Limb (tissue), 2 donors: ENCODE measurements at regions not wholly inside any gene's neighbourhood (a gene's known extent, or its start where the extent isn't known, plus 50 kb on each side); places are given as distances from the start of the nearest gene placed in this dataset.
A peak's percentile ranks its signal among the peaks of the same experiment; 100 is the strongest.

Experiments used
- DNase-seq, 2 donors: peaks; one replicate each; pipeline ENCODE4 v3.0.0-alpha.2; 2016; ENCODE audit errors: extremely low spot score in 2 of 2

DNA sequence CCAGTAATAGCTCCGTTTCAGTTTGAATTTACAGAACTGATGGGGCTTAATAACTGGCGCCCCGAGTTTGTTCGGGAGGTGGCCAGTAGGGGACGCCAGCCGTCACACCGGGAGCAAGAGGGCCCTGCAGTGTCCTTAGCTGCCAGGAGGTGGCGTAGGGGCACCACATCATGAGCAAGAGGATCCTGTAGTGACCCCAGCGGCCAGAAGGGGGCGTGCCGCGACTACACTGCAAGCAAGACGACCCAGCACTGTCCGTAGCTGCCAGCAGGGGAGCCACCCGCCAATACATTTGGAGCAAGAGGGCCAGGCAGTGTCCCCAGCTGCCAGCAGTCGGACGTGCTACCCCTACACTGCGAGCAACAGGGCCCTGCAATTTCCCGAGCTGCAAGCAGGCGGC lies 663.7 kb upstream of the B3GAT1 start:
- peak in 1 of 2 donors; percentile 54 for DNase-seq

DNA sequence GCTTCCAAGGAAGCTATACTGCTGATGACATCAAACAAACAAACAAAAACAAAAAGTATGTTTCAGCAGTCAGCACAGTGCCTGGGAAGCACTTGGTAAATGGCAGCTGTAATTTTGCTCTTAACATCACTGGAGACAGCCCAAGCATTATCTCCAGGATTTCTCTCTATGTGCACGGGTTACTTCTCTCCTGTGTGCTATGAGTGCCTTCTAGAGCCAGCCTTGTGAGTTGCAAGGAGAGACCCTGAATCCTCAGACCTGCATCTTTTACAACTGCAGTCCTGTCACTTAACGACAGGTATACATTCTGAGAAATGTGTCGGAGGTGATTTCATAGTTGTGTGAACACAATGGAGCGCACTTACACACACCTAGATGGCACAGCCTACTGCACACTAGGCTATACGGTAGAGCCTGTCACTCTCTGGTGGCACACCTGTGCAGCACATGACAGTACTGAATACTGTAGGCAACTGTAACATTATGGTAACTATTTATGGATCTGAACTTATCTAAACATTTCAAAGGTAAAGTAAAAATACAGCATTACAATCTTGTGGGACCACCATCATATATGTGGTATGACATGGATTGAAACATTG lies 662.5 kb upstream of the B3GAT1 start:
- no peak for DNase-seq

DNA sequence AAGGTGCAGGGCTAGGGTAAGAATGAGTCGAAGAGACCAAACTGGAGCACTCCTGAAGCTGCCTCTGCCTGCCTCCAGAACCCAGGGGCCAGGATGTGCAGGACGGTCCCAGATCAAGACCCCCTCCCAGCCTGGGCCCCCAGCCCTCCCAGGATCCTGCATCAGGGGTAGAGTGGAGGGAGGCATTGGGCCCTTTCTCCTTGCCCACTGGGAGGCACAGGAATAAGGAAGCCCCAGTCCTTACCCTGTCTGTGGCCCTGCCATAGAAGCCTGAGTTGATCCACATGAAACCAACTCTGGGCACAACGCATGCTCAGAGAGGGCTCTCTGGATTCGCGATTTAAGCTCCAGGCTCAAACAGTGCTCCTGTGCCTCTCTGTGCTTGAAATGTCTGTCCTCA lies 661.8 kb upstream of the B3GAT1 start:
- DNase-seq: no peak

DNA sequence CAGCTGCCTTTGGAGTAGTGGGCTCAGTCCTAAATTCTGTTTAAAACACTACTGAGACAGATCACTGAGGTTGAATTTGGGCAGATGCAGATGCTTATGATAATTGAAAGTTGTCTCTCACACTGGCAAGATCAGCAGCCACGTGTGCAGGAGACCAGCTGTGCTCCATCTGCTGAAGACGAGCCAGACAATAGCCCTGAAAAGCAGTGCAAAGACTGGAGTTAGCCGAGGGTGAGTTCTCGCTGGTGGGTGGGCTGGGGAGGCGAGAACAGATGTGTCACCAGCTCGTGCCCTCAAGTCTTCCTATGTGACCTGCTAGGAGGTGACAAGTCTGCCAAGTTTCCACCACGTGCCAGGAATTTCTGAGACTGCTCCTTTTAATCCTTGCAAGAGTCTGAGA lies 661.3 kb upstream of the B3GAT1 start:
- no peak for DNase-seq

DNA sequence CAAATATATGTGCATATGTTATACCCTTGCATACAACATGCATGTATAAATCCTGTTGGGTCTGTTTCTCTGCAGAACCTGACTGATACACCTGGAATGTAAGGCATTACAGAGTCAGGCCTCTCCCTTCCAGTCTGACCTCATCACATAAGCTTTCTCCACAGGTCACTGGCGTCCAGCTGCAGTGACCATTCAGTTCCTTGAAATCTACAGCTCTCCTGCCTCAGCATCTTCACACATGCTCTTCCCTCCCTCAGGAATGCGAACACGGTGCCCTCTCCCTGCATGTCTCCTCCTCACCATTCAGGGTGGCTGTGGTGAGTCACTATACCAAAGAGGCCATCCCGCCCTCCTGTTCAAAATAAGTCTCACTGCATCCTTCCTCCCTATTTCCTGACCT lies 657.8 kb upstream of the B3GAT1 start:
- no peak for DNase-seq

DNA sequence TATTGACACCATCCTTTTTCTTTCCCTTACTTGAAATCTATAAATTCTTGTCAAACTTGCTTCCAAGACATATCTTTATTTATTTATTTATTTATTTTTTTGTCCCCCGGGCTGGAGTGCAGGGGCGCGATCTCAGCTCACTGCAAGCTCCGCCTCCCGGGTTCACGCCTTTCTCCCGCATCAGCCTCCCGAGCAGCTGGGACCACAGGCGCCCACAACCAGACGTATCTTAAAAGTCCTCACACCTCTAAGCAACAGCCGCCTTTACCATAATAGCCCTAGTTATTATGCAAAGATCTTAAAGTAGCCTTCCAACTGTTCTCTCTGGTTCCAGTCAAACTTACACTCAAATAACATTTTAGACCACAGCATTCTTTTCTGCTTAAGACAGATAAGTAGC lies 657.0 kb upstream of the B3GAT1 start:
- DNase-seq: no peak

DNA sequence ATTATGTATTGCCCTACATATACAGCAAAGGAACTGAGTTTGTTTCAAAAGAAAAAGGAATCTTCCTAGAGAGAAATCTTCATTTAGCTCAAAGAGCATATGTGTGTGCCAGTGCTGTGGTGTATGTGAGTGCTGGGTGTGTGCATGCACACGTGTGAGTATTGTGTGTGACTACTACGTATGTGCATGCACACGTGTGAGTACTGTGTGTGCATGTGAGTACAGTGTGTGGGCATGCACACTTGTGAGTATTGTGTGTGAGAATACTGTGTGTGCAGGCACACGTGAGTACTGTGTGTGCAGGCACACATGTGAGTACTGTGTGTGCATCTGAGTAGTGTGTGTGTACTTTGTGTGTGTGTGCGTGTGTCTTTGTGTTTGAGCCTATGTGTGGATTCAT lies 651.0 kb upstream of the B3GAT1 start:
- DNase-seq: no peak

DNA sequence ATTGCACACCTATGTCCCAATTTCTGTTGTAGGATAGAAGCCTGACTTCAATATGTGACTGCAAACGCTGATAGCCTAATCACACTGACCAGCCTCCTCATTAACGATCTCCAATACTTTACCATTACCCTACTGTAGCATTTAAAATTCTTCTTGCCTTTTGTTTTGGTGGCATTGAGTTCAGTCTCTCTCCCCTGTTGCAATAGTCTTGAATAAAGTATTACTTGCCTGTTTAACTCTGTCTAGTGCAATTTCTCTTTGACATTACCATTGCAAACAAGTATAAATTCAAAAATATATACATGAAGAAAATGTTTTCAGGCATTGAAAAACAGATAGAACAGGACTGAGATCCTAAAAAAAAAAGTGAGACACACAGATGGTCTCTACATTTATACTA lies 649.1 kb upstream of the B3GAT1 start:
- no peak for DNase-seq

DNA sequence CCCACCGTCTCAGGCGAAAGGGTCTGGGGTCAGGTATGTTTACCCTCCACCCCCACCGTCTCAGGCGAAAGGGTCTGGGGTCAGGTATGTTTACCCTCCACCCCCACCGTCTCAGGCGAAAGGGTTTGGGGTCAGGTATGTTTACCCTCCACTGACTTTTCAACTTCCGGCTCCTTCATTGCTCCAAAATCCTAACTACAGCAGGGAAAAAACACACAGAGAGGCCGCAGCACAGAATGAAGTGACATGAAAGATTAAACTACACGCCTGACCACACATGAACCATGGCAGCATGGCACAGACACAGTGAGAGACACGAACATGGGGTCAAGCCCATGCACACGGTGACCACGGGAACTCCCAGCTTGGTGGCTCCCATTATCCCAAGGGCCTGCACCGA lies 634.9 kb upstream of the B3GAT1 start:
- DNase-seq: no peak

DNA sequence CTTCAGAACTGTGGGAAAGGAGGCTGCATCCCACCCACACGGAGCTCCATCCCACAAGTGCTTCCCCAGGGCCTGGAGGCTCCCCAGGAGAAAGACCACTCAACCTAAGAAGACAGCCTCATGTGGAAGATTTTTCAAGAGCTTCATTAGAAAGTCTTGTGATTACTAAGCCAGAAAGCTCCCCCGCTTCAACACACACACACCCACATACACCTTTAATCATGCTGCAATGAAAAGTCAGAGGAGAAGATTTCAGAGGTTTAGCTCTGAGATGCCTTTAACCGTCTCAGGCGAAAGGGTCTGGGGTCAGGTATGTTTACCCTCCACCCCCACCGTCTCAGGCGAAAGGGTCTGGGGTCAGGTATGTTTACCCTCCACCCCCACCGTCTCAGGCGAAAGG lies 634.5 kb upstream of the B3GAT1 start:
- DNase-seq: no peak

DNA sequence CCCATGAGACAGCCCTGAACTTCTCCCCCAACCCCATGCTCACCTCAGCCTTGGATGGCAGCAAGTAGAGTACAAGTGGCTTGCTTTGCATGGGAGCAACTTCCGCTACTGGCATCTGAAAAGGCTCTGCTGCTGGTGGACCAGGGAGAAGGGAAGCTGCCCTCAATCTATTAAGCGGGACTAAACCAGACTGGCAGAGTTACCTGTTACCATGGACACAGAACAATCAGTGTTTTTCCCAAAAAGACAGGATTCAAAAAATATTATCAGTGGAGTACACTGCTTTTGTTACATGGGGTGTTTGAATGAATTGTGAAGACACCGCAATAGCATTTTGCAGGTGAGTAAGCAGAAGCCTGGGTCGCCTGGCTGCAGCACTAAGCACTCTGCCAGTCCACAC lies 631.4 kb upstream of the B3GAT1 start:
- no peak for DNase-seq

DNA sequence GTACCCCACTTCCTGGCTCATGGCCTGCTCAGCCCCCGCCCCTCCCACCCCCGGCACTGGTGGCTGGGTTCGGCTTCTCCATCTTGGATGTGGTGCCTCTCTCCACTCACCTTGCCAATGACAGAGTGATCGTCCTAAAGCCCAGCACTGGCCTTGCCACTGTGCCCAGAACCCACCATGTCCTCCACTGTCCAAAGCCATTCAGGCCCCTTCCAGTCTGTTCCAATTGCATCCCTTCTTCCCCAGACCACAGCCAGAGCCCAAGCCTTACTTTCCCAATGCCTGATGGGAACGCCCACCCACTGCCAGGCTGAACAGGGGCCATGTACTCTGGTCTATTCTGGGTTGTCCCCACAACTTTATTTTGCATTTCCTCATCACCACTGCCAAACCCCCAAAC lies 625.8 kb upstream of the B3GAT1 start:
- no peak for DNase-seq

DNA sequence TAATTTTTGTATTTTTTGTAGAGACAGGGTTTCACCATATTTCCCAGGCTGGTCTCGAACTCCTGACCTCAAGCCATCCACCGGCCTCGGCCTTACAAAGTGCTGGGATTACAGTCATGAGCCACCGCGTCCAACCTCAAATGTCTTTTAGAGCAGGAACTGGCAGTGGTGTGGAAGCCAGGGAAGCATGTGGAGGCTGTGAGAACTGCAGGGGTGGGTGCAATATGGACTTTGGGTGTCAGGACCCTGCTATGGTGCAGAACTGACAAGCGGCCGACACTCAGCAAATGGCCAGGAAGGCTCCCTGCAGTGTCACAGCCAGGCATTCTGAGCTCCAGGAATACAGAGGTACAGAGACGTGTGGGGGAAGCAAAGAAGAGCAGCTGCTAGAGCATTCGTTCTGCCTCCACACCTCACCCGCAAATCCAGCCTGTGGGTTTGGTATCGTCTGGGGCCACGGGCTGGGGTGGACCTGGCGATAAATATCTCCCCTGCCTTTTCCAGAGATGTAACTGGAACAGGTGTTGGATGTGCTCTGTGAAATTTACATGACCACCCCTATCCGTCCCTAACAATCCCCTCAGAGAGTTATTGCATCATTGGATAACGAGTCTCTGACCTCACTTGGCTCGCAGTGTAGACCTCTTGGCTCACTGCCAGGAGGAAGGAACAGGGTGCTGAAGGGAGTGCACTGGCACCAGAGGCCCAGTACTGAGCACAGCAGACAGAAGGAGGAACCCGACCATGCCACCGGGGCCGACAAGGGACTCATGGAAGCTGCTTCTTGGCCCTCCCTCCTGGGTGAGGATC lies 624.7 kb upstream of the B3GAT1 start:
- no peak for DNase-seq

DNA sequence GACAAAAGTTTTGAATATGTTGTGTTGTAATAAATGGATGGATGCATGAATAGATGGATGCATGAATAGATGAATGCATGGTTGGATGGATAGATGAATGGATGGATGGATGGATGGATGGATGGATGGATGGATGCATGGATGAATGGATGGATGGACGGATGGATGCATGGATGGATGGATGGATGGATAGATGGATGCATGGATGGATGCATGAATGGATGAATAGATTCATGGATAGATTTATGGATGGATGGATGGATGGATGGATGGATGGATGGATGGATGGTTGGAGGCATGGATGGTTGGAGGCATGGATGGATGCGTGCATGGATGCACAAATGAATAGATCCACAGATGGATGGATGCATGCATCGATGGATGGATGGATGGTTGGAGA lies 623.2 kb upstream of the B3GAT1 start:
- DNase-seq: no peak

DNA sequence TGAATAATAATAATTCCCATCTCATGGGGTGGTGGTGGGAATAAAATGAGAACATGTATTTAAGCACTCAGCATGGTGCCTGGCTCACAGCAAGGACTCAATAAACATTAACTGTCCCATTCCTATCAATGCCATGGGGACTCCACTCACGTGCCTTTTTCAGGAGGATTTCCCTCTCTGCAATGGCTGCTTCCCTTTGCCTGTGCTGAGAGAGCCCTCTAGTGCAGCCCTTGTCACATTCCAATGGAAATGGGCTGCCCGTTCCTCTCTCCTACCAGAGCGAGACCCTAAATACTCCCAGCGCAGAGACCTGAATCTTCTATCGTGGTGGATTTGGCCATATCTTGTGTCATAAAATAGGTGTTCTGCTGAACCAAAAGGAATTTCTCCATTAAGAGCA lies 621.5 kb upstream of the B3GAT1 start:
- peak; percentile 27 to 59 for DNase-seq

DNA sequence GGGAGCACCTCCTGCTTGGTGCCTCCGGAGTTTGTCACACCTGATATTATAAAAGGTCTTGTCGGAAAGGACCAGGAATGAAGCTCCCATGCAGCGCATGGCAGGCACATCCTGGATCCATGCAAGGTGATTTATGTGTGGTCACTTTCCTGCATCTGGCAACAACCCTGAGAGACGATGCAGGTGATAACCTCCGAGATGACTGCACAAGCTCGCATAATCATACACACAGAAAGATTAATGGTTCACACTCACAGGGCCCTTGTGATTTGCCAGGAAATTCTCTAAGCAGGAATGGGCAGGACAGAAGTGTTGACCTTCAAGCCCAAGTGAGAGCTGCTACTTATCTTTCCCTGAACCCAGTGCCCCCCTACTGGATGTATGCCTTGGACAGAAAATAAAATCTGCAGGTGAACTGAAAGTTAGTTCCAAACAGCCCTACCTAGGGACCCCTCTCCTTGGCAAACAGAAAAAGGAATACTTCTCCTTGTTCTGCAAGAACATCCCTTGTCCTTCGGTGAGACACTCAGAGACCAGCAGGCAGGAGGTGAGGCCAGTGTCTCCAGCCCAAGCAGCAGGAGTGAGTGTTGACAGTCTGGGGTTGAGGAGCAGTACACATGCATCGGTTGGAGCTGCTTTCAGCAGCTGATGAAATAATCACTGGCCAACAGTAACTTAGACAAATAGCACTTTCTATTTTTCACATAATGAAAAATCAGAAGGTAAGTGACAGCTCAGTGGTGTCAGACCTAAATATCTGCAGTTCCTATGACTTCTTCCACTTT lies 619.4 kb upstream of the B3GAT1 start:
- no peak for DNase-seq

DNA sequence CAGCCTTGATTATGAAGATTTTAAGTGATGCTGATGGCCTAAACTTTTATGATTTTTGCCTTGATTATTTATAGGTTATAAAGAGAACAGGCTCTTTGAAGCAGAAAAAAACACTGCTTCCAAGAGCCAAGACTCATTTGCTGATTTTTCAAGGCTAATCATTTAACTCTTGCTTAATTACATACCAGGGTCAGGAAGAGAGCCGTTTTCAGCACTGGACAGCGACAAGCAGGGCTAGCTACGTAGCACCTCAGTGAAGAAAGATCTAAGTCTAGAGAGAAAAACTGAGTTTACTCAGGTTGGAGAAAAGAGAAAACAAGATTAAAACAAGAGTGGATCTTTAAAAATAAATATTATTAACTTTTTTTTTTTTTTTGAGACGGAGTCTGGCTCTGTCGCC lies 615.4 kb upstream of the B3GAT1 start:
- peak; percentile 72 to 75 for DNase-seq

DNA sequence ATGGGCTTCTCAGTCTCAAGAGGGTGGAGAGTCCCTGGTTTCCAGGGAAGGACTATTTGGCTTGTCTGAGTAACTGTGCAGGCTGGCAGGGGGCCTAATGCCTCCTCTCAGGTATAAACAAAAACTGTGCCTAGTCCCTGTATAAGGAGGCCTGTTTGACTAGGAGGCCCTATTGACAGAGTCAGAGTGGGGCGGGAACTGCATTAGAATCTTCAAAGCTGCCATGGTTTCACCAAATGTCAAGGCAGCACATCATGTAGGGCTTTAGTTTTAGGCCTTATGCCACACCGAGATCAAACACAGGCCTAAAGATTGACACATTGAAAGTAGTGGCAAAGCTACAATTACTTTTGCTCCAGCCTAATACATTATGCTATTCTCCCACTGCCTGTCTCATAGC lies 611.5 kb upstream of the B3GAT1 start:
- DNase-seq: no peak

DNA sequence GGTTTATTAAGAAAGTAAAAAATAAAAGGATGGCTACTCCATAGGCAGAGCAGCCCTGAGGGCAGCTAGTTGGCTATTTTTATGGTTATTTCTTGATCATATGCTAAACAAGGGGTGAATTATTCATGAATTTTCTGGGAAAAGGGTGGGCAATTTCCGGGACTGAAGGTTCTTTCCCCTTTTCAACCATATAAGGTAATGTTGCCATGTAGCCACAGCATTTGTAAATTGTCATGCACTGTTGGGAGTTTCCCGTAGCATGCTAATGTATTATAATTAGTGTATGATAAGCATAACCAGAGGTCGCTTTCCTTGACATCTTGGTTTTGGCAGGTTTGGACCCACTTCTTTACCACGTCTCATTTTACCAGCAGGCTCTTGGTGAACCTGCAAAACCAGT lies 610.4 kb upstream of the B3GAT1 start:
- no peak for DNase-seq

DNA sequence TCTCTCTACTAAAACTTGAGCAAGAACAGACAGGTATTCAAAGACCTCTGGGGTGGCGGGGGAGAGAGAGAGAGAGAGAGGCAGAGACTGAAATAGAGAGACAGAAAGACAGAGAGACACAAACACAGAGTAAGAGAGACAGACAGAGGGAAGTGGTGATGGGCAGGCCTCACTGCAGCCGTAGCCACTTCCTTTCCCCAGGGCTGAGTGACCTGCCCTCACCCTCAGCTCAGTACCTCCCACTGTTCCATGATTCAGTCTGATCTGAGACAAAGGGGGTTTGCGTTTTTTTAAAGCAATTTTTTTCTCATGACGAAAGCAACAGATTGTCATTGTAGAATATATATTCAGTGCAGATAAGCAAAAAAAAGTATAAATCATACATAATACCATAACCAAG lies 607.9 kb upstream of the B3GAT1 start:
- DNase-seq: no peak

DNA sequence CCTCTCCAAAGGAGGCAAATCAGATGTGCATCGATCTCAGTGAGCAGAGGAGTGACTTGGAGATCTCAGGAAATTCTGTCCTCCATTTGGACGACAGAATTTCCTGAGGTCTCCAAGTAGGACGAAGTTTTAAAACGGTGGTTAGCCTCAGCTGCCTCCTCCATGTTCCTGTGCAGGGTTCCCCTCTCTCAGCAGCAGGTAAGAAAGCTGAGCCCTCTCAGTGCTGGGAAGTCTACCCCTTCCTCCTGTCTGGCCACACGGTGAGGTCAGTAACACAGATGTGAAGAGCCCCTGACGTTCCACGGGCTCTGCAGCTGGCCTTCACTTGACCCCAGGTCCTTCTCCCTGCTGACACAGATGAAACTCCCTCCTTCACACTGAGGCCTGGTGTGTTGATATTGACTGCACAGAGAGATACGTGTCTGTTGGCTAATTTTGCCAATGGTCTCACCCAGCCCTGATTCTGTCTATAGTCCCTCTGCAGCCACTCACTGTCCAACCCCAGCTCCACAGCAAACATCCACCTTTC lies 607.4 kb upstream of the B3GAT1 start:
- DNase-seq: no peak

DNA sequence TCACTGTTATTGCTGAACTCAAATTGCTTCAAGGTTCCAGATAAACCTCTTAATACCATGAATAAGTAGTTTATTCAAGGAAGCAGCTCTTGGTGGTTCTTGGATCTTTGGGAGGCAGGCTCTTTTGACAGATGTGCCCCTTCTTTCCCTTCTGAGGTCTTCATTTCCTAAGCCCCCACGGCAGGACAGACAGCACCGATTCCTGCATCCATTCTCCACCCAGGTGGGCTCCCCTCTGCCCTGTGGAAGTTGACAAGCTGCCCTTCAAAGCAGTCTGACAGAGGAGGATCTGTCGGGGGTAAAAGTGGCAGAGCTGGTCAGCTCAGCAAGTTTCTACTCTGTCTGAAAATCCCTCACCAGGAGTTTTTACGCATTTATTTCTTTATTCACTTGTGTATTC lies 605.3 kb upstream of the B3GAT1 start:
- DNase-seq: no peak
